IPS-NIHi11 (cell line): ENCODE measurements at regions not wholly inside any gene's neighbourhood (a gene's known extent, or its start where the extent isn't known, plus 50 kb on each side); places are given as distances from the start of the nearest gene placed in this dataset.
"Not testable (repeated sequence)": the region's sequence is repeated elsewhere in the genome, so short reads cannot be mapped to it uniquely, and the experiment has no call there.

ENCODE experiments used
- DNase-seq: peaks from one replicate; pipeline ENCODE4 v3.0.0; 2012; ENCODE audit warnings: mixed read lengths, low spot score

DNA sequence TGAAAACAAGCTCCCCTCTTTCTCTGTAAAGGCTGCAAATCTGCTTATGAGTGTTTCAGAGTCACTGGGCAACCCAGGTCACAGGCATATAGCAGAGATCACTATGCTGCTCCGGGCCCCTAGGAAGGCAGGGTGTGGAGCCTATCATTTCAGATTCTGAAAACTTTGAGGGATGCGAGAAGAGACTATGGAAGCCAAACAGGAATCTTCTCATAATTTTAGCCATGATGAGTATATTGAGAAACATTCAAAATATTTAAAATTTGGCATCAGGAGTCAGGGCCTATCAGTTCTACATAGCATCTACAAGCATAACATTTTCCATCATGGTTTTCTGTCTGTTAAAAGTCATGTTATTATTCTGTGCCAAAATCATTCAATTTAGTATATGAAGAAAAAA is 61.7 kb upstream of the ATXN3L start:
- no peak for DNase-seq

DNA sequence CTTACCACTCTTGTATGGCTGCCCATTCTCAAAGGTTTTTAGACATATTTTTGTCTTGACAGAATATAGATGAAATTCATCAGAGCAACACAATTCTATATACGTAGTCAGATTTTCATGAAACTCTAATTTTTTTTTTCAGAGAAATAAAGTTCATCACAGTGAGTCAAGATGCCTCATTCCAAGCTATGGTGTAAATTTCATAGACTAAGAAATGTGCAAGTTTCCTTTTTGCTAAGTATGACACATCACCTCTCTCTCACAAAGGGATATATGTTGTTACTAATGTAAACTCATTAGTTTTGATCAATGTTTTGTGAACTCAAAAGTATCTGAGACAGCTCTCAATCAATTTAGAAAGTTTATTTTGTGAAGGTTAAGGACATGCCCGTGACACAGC is 60.4 kb upstream of the ATXN3L start:
- no peak for DNase-seq

DNA sequence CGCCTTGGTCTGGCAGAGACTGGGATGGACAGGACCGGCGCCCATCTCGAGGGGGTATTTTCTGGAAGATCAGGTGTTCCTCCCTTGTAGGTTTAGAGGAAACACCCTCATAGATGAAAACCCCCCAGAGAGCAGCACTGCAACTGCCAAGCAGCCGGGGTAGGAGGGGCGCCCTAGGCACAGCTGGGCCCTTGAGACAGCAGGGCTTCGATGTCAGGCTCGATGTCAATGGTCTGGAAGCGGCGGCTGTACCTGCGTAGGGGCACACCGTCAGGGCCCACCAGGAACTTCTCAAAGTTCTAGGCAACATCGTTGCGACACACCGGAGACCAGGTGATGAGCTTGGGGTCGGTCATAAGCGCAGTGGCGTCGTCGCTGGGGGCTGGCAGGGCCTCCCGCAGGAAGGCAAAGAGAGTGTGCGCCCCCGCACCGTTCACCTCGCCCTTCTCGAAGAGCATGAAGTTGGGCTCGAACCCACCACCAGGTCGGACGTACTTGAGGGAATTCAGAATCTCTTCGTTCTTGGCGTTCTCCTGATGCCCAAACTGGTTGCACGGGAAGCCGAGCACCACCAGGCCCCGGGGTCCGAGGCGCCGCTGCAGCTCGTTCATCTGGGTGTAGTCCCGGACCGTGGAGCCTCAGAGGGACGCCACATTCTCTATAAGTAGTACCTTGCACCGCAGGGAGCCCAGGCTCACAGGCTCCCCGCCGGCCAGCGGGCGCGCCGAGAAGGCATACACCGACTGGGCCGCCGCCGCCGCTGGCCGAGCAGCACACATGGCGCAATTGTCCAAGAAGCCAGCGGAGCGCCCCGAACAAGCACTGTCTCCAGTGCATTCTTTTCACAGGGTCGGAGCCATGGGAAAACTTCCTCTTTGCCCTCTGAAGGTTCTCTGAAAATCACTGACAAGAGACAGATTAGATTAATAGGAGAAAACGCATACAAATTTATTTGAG is 59.0 kb upstream of the ATXN3L start:
- not testable (repeated sequence) for DNase-seq

DNA sequence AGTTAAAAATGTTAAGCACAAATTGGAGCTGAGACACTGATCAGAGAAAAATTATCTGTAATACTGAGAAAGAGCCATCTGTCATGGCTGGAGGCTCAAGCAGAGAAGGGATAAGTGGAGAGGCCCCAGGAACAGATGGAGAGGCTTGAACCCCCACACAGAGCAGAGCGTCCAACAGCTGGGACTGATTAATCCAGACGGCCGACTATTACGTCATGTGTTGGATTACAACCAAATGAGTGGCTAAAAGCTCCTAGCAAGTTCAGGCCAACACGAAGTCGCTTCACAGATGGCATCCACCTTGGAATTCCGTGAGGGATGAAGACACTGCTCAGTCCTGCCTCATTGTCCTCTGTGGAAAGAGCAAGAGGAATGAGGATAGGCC is 57.7 kb upstream of the ATXN3L start:
- no peak for DNase-seq

DNA sequence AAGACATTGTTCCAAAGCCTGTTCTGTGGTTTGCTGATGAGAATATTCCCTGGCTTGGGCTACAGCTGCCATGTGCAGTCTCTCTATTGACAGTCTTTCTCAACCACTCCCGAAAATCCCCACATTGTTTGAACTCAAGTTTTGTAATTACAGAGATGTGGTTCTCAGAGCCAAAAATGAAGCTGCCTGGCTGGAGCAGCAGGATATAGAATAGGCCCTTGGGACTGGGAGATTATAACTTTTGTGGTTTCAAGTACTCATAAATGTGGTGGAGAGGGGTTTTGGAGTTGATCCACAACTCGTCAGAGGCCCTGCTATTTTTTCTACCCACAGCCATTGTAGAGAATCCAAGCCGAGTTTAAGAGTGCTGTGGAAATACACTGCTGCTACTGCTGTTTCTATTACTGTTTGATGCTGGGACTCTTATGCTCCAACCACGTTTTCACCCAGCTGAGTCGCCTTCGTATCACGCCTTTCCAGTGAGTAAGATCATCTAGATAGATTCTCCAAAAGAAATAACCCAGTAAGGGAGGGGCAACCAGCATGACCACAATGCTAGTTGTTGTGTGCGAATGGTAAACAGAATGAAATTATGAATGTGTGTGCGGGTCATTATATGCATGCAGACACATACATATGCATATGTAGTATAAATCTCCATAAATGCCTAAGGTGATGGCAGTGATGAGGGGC is 57.1 kb upstream of the ATXN3L start:
- no peak for DNase-seq

DNA sequence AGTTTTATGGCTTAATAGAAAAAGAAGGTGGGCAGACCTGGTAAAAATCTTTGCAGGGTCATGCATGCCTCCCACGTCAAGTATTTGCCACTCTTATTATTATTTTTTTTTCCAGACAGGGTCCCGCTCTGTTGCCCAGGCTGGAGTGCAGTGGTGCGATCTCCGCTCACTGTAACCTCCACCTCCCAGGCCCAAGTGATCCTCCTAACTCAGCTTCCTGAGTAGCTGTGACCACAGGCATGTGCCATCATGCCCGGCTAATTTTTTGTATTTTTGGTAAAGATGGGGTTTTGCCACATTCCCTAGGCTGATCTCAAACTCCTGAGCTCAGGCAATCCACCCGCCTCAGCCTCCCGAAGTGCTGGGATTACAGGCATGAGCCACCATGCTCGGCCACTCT is 55.7 kb upstream of the ATXN3L start:
- not testable (repeated sequence) for DNase-seq

DNA sequence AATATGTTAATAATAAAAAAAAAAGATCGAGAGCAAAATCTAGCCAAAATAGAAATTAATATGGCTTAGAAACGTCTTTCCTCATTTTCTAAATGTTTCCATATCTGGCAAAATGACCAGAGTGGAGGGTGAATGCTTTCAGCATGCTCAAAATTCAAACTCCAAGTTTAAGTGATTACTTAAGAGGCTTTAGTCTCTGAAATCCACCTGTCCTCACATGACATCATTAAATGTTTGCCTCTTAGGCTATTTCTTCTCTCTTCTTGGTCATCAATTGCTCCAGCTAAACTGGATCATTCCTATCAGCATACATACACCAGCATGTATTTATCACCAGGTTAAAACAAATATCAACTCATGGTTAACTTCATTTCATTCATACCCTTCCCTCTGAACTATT is 54.5 kb upstream of the ATXN3L start:
- no peak for DNase-seq

DNA sequence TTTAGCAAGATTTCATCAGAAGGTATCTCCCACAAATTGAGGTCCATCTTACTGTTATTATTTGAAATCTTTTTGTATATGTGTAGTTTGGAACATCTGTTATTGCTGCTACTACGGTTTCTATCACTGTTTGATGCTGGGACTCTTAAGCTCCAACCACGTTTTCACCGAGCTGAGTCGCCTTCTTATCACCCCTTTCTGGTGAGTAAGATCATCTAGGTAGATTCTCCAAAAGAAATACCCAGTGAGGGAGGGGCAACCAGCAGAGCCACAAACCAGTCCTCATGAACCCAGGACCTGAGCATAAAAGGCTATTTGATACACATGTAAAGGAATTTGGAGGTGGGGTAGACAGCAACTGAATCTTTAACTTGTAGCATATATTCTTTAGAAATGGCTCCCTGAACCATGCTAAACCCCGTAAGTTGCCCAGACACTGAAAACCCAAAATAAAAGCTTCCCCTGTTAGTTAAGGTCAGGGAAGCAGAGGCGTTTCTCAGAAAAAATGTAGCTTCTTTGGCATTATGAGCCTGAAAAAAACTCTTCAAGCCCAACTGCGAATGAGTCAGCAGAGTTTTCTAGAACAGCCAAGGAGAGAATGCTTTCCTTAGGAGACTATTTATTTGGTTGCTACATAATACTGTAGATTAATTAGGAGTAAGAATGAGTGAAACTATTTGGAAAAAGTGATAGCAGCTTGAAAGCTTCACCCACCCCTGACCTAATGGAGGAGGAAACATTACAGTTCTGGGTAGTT is 53.8 kb upstream of the ATXN3L start:
- DNase-seq, result no peak

DNA sequence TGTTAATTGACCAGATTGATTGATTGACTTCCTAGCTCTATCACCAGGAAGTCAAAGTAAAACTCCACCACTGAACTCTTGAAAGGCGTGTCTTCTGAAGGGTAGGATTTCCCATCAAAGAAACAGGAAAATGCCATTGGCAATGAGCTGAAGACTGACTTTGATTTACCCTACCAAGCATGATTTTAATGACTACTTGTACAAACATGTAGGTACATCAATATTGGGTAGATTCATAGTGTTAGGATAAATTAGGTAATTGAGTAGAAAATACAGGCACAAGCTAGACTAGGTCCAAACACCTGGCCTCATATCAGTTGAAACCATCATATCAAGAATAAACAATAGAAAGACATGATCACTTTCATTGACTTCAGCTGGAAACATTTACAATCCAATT is 53.2 kb upstream of the ATXN3L start:
- no peak for DNase-seq

DNA sequence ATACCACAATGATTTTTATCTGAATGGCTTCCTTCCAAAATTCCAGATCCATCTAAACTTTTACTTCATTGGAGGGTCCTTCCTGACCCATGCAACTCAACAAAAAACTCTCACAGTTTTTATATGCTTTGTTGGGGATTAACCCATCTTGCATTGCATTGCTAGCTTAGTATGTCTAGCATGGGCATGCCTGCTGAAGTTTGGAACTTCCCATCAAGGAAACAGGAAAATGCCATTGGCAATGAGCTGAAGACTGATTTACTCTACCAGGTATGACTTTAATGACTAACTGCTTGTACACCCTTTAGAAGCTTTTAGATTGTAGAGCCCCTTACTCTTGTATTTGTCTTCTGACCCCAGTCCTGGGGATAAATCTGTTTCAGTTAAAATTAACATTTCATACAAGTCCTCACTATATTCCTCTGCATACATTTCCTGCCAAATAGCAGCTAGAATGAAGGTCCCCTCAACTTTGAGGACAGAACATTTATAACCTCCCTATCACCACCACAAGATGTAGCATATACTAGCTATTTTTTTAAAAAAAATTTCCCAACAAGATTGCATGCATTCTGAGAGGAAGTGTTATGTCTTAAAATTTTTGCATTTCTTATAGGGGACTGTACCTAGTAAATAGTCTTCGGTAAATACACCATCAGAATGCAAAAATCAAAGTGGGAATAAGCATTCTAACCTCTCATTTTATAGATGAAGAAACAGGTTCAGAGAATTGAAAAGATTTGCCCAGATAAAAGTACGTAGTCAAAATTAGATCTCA is 52.5 kb upstream of the ATXN3L start:
- no peak for DNase-seq

DNA sequence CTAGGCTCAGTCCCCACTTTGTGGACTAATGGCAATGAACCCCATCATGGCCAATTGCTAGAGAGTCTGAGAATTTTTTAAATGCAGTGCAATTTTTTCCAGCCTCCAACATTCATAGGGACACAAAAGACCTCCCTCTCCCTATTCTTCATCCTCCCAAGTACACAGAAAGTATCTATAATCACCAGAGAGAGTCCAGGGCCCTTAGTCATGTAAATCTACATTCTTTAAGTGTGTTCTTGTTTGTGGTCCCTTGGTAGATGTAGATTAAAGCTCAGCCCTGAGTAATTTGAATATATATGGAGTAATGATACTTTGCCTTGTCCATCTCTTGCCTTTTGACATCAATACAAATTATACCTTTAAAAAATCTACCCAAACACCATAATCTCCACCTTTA is 51.3 kb upstream of the ATXN3L start:
- DNase-seq, result no peak

DNA sequence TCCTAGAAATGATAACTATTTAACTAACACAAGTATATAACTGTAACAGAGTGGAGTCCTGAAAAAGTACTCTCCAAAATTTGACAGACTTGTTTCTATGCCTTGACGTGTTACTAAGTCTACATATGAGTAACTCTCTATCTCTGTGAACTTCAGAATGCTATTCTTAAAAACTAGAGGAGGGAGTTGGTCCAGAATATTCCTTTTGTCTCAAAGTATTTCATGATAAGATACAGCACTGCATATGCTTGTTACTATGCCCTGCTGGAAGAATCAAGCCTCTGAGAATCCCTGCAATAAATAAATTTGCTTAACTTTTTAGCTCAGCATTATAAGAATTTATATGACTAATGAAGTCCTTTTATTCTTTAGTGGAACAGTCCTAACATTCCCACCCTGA is 50.9 kb upstream of the ATXN3L start:
- DNase-seq, result no peak
